ENCODE measurements at regions not wholly inside any gene's neighbourhood (a gene's known extent, or its start where the extent isn't known, plus 50 kb on each side); places are given as distances from the start of the nearest gene placed in this dataset.

GRCh38 chrX:98371994-98372393, 1488.3 kb downstream of the RPA4 start:
- H3K9me2 ChIP-seq (ENCODE audit: low read depth, low read length), result no peaks in the 10 kb centered on the region
- no peaks in the 10 kb centered on the region for H3K36me3 ChIP-seq (ENCODE audit: insufficient read depth, low read length)
- no peak overlapping the region for H2AFZ ChIP-seq (ENCODE audit: low read length)
- no peaks in the 10 kb centered on the region for H3K4me1 ChIP-seq (ENCODE audit: insufficient read depth, low read length, severe bottlenecking)
- H3K4me3 ChIP-seq (ENCODE audit: low read depth, low read length, poor library complexity, severe bottlenecking), result no peak overlapping the region
- TF ChIP-seq EZH2 (IDR thresholded peaks at IDR 0.05; ENCODE audit: borderline replicate concordance, low read length), result no peak
- TF ChIP-seq CTCF (IDR thresholded peaks at IDR 0.05; ENCODE audit: low read length), result no peak
- H3F3A ChIP-seq (ENCODE audit: insufficient read depth, low read length), result no peaks in the 10 kb centered on the region
- no peaks in the 10 kb centered on the region for H3K27me3 ChIP-seq (ENCODE audit: insufficient read depth, low read length)
- H3K27ac ChIP-seq (ENCODE audit: low read depth, low read length, poor library complexity, severe bottlenecking), result no peak overlapping the region
- no peaks in the 10 kb centered on the region for H3K79me2 ChIP-seq (ENCODE audit: insufficient read depth, low read length)
- no peak overlapping the region for H3K4me2 ChIP-seq (ENCODE audit: low read length)
- H3K9ac ChIP-seq (ENCODE audit: low read length), result no peak overlapping the region
- H4K20me1 ChIP-seq (ENCODE audit: insufficient read depth, low read length), result no peaks in the 10 kb centered on the region
- H3K9me3 ChIP-seq (ENCODE audit: low read length), result no peaks in the 10 kb centered on the region

- no peaks in the 10 kb centered on the region for H3K27me3 ChIP-seq (ENCODE audit: insufficient read depth, low read length)
- no peaks in the 10 kb centered on the region for H3K79me2 ChIP-seq (ENCODE audit: insufficient read depth, low read length)
- no peak overlapping the region for H3K9ac ChIP-seq (ENCODE audit: low read length)
- no peaks in the 10 kb centered on the region for H3K9me2 ChIP-seq (ENCODE audit: low read depth, low read length)
- no peak overlapping the region for H2AFZ ChIP-seq (ENCODE audit: low read length)
- H3K27ac ChIP-seq (ENCODE audit: low read depth, low read length, poor library complexity, severe bottlenecking), result no peak overlapping the region
- no peaks in the 10 kb centered on the region for H4K20me1 ChIP-seq (ENCODE audit: insufficient read depth, low read length)
- no peak overlapping the region for H3K4me2 ChIP-seq (ENCODE audit: low read length)
- H3K4me3 ChIP-seq (ENCODE audit: low read depth, low read length, poor library complexity, severe bottlenecking), result no peak overlapping the region
- no peaks in the 10 kb centered on the region for H3K36me3 ChIP-seq (ENCODE audit: insufficient read depth, low read length)
- no peaks in the 10 kb centered on the region for H3K4me1 ChIP-seq (ENCODE audit: insufficient read depth, low read length, severe bottlenecking)
- TF ChIP-seq CTCF (IDR thresholded peaks at IDR 0.05; ENCODE audit: low read length), result no peak; the same call in 1 of the 2 replicates
- TF ChIP-seq EZH2 (IDR thresholded peaks at IDR 0.05; ENCODE audit: borderline replicate concordance, low read length), result no peak
- H3K9me3 ChIP-seq (ENCODE audit: low read length), result no peaks in the 10 kb centered on the region
- no peaks in the 10 kb centered on the region for H3F3A ChIP-seq (ENCODE audit: insufficient read depth, low read length)
Measured at GRCh38 chrX:98379134-98379533, 1495.4 kb downstream of the RPA4 start.

- Histone ChIP-seq H3K79me2 (ENCODE audit: insufficient read depth, low read length) (no peaks in the 10 kb centered on the region), H3K9ac (ENCODE audit: low read length) (no peak overlapping the region), H3K36me3 (ENCODE audit: insufficient read depth, low read length) (no peaks in the 10 kb centered on the region), H3F3A (ENCODE audit: insufficient read depth, low read length) (no peaks in the 10 kb centered on the region), H3K27ac (ENCODE audit: low read depth, low read length, poor library complexity, severe bottlenecking) (no peak overlapping the region), H3K4me3 (ENCODE audit: low read depth, low read length, poor library complexity, severe bottlenecking) (no peak overlapping the region), H3K9me2 (ENCODE audit: low read depth, low read length) (no peaks in the 10 kb centered on the region), H3K4me1 (ENCODE audit: insufficient read depth, low read length, severe bottlenecking) (no peaks in the 10 kb centered on the region), H4K20me1 (ENCODE audit: insufficient read depth, low read length) (no peaks in the 10 kb centered on the region), H3K4me2 (ENCODE audit: low read length) (no peak overlapping the region), H3K27me3 (ENCODE audit: insufficient read depth, low read length) (no peaks in the 10 kb centered on the region), H3K9me3 (ENCODE audit: low read length) (no peaks in the 10 kb centered on the region), H2AFZ (ENCODE audit: low read length) (no peak overlapping the region)
- TF ChIP-seq CTCF (IDR thresholded peaks at IDR 0.05; ENCODE audit: low read length) (no peak), EZH2 (IDR thresholded peaks at IDR 0.05; ENCODE audit: borderline replicate concordance, low read length) (no peak)
Measured at GRCh38 chrX:98380106-98380505, 1496.4 kb downstream of the RPA4 start.
